PC-9 (cell line): ENCODE measurements at regions not wholly inside any gene's neighbourhood (a gene's known extent, or its start where the extent isn't known, plus 50 kb on each side); places are given as distances from the start of the nearest gene placed in this dataset.

Experiments used
- BruUV-seq: library from RNA; stranded (reverse); fragments of 400-500 nt; replicated peaks from 2 replicates; lab custom pipeline; 2021; lab: Mats Ljungman, UMichigan
- CTCF ChIA-PET: fragments of 300-600 bp; sonication (Branson Sonifier 250); formaldehyde crosslinking; loops from one replicate; lab custom pipeline; 2022; ENCODE audit warnings: antibody characterized with exemption; lab: Charles Lee
- POLR2A ChIA-PET: fragments of 300-600 bp; sonication (Branson Sonifier 250); formaldehyde crosslinking; loops from one replicate; lab custom pipeline; 2022; ENCODE audit warnings: antibody characterized with exemption; ENCODE audit not compliant: unreplicated experiment; lab: Charles Lee
- DNase-seq, 2 experiments: peaks; one replicate each; pipeline versions ENCODE4 v3.0.0 to v3.0.0-alpha.2; 2015 to 2022; ENCODE audit warnings: mixed read lengths in 1 of 2
- H2AFZ ChIP-seq: fragments of 200-600 bp; sonication (generic); 2 replicates; pipeline ENCODE4 v1.8.1; 2017; ENCODE audit warnings: antibody characterized with exemption
- H3F3A ChIP-seq: fragments of 200-600 bp; sonication (generic); 2 replicates; pipeline ENCODE4 v1.8.1; 2017; ENCODE audit warnings: antibody characterized with exemption, mild to moderate bottlenecking, low read depth; ENCODE audit not compliant: insufficient read depth
- H3K27ac ChIP-seq: fragments of 200-600 bp; sonication (generic); 2 replicates; pipeline ENCODE4 v1.6.1; 2016; ENCODE audit warnings: mixed run types
- H3K27me3 ChIP-seq: fragments of 200-600 bp; sonication (generic); 2 replicates; pipeline ENCODE4 v1.6.1; 2016; ENCODE audit warnings: low read depth, mixed run types; ENCODE audit not compliant: insufficient read depth
- H3K36me3 ChIP-seq: fragments of 200-600 bp; sonication (generic); 2 replicates; pipeline ENCODE4 v1.6.1; 2016; ENCODE audit warnings: low read depth, mixed run types
- H3K4me1 ChIP-seq: fragments of 200-600 bp; sonication (generic); replicated peaks from 2 replicates; pipeline ENCODE4 v1.6.1; 2016; ENCODE audit warnings: mixed run types; ENCODE audit not compliant: insufficient read depth
- H3K4me2 ChIP-seq: fragments of 200-600 bp; sonication (generic); 2 replicates; pipeline ENCODE4 v1.6.1; 2017; ENCODE audit warnings: mixed run types
- H3K4me3 ChIP-seq: fragments of 200-600 bp; sonication (generic); 2 replicates; pipeline ENCODE4 v1.6.1; 2016; ENCODE audit warnings: mixed run types
- H3K79me2 ChIP-seq: fragments of 200-600 bp; sonication (generic); 2 replicates; pipeline ENCODE4 v1.6.1; 2017; ENCODE audit warnings: low read depth, mixed run types
- H3K9me2 ChIP-seq: fragments of 200-600 bp; sonication (generic); 2 replicates; pipeline ENCODE4 v1.8.1; 2017; ENCODE audit warnings: mild to moderate bottlenecking; ENCODE audit not compliant: insufficient read depth
- H3K9me3 ChIP-seq: fragments of 200-600 bp; sonication (generic); 2 replicates; pipeline ENCODE4 v1.8.1; 2016; ENCODE audit warnings: low read depth; ENCODE audit not compliant: insufficient read depth
- H4K20me1 ChIP-seq: fragments of 200-600 bp; sonication (generic); 2 replicates; pipeline ENCODE4 v1.8.1; 2017; ENCODE audit not compliant: insufficient read depth
- CTCF ChIP-seq: fragments of 200-600 bp; sonication (generic); conservative IDR thresholded peaks from 2 replicates; pipeline ENCODE4 v1.6.1; 2017; ENCODE audit warnings: mixed run types, antibody characterized with exemption, mild to moderate bottlenecking, moderate library complexity
- EZH2 ChIP-seq: fragments of 200-600 bp; sonication (generic); IDR thresholded peaks from 2 replicates; pipeline ENCODE4 v1.8.0; 2017; ENCODE audit warnings: antibody characterized with exemption, low read depth
- intact Hi-C: fragments of 100-400 bp; cut with micrococcal nuclease; formaldehyde crosslinking; loops from one replicate; pipeline ENCODE4 v1.10.0; 2022; ENCODE audit not compliant: unreplicated experiment

GRCh38 chr5:108524564-108524963 lies 142.7 kb upstream of the FBXL17 start:
- Histone ChIP-seq H3K36me3 (no peaks in the 10 kb centered on the region), H3K4me1 (no peaks in the 10 kb centered on the region), H3F3A (no peaks in the 10 kb centered on the region), H3K9me3 (peaks cover 3% of the 10 kb centered on the region; the same call in 1 of the 2 replicates), H3K27me3 (no peaks in the 10 kb centered on the region), H3K4me2 (no peak overlapping the region), H4K20me1 (no peaks in the 10 kb centered on the region), H3K9me2 (no peaks in the 10 kb centered on the region), H3K4me3 (no peak overlapping the region), H3K79me2 (no peaks in the 10 kb centered on the region), H2AFZ (no peak overlapping the region), H3K27ac (no peak overlapping the region)
- TF ChIP-seq EZH2 (no peak), CTCF (no peak)
- ChIA-PET CTCF (no interaction called here), POLR2A (no interaction called here)
- intact Hi-C loops = loop anchor here (5.0 kb wide), 1 partner anchor 953 kb away; no protein-coding TSS in a partner anchor
- no peak for DNase-seq
- no TSS peak for BruUV-seq

DNA sequence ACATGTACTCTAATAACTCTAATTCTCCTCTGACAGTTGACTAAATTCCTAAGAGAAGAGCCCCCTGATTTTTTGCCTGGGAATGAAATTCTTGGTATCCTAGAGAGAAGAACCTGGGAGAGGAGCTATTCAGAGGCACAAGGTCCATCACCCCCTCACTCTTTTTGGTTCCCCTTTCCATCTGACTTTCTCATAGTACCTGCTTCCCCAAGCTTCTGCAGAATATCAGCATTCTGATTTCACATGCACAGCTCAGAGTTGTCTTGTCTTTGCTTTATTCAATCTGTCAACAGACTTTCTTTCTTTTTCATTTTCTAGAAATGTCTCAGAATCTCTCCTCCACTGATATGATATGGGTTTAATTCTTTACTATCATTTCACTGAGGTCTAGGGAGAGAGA lies 141.5 kb upstream of the FBXL17 start:
- BruUV-seq = no TSS peak
- ChIA-PET POLR2A (no interaction called here), CTCF (interaction anchor here (0.7 kb wide), 2 partner anchors 112 to 286 kb away, joined by 5 read pairs; no protein-coding TSS in a partner anchor)
- Histone ChIP-seq H3K4me2 (no peak overlapping the region), H3K27me3 (no peaks in the 10 kb centered on the region), H3F3A (no peaks in the 10 kb centered on the region), H3K9me2 (no peaks in the 10 kb centered on the region), H4K20me1 (no peaks in the 10 kb centered on the region), H3K79me2 (no peaks in the 10 kb centered on the region), H3K9me3 (peaks cover 3% of the 10 kb centered on the region; the same call in 1 of the 2 replicates), H3K4me1 (no peaks in the 10 kb centered on the region), H2AFZ (no peak overlapping the region), H3K27ac (no peak overlapping the region), H3K36me3 (no peaks in the 10 kb centered on the region), H3K4me3 (no peak overlapping the region)
- no peak for DNase-seq
- TF ChIP-seq EZH2 = no peak
- TF ChIP-seq CTCF = no peak
- intact Hi-C loops = loop anchor here (2.0 to 5.0 kb wide), 2 partner anchors 954 to 1163 kb away; no protein-coding TSS in a partner anchor

DNA sequence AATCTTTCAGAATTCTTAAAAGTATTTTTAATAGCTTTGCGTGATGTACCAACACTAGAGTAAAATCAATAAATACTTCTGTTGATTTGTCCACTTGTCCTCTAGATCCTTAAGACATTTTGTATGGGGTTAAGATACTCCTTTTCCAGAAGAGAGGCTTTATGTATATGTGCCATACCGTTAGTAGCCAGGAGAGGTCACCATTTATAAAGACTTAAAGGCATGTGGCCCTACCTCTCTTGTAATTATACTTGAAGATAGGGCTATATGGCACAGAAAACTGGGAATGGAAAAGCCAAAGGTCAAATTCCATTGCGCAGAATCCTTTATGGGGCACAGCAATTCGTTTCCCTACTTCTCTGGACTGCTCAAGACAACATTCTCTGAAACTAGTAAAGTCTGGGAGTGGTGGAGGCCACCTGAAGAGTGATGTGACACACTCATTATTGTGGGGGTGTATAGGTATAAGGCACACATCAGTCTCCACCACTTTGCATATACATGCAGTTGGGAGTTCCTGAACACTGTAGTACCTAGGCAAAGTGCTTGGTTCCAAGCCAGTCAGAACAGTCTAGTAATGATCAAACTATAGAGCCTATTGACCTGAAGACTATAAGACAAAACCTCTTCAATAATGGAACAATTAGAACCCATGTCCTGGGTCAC lies 140.1 kb upstream of the FBXL17 start:
- no peaks in the 10 kb centered on the region for H3K9me2 ChIP-seq

More for the DNA sequence above, 140.1 kb upstream of the FBXL17 start:
- Histone ChIP-seq H2AFZ (no peak overlapping the region), H4K20me1 (no peaks in the 10 kb centered on the region), H3K36me3 (no peaks in the 10 kb centered on the region), H3K4me2 (no peak overlapping the region), H3K9me3 (peaks cover 3% of the 10 kb centered on the region; the same call in 1 of the 2 replicates), H3K4me1 (no peaks in the 10 kb centered on the region), H3K4me3 (no peak overlapping the region), H3K27me3 (no peaks in the 10 kb centered on the region), H3K27ac (no peak overlapping the region), H3K79me2 (no peaks in the 10 kb centered on the region), H3F3A (no peaks in the 10 kb centered on the region)
- intact Hi-C loops = loop anchor here (2.0 to 5.0 kb wide), 2 partner anchors 955 to 1165 kb away; no protein-coding TSS in a partner anchor
- ChIA-PET CTCF (no interaction called here), POLR2A (no interaction called here)
- BruUV-seq = no TSS peak
- DNase-seq = peak in 1 of 2 experiments; percentile 9
- TF ChIP-seq EZH2 (no peak), CTCF (peak; percentile 77)
